K562 (cell line): ENCODE measurements at regions not wholly inside any gene's neighbourhood (a gene's known extent, or its start where the extent isn't known, plus 50 kb on each side); places are given as distances from the start of the nearest gene placed in this dataset.

Experiments used
- ARNT ChIP-seq, 2 experiments: fragments of 450-650 bp; IDR thresholded peaks; 2 replicates each; pipeline ENCODE4 v1.6.1; 2016; ENCODE audit warnings: mild to moderate bottlenecking in 1 of 2
- ATF6 ChIP-seq: sonication (generic); formaldehyde crosslinking; IDR thresholded peaks from 2 replicates; pipeline ENCODE4 v1.4.0; 2020; ENCODE audit warnings: mild to moderate bottlenecking, missing genetic modification reagents
- CCNT2 ChIP-seq: IDR thresholded peaks from 2 replicates; pipeline ENCODE4 v1.6.1; 2011; ENCODE audit warnings: borderline replicate concordance, low read depth, mild to moderate bottlenecking, moderate library complexity, mixed read lengths, low read length; ENCODE audit not compliant: insufficient read length; ENCODE audit errors: extremely low read depth
- CHD7 ChIP-seq: fragments of 200-600 bp; sonication (generic); IDR thresholded peaks from one replicate; pipeline ENCODE4 v1.6.1; 2012; ENCODE audit warnings: mild to moderate bottlenecking, low read depth, low read length, inconsistent platforms
- CTCFL ChIP-seq: IDR thresholded peaks from 2 replicates; pipeline ENCODE4 v1.6.1; 2011; ENCODE audit warnings: borderline replicate concordance, low read depth, mild to moderate bottlenecking, moderate library complexity, low read length; ENCODE audit not compliant: insufficient read depth, poor library complexity, severe bottlenecking
- THAP12 ChIP-seq: fragments of 250-450 bp; sonication (Bioruptor Pico); IDR thresholded peaks from 2 replicates; pipeline ENCODE4 v1.9.0; 2021; ENCODE audit warnings: mild to moderate bottlenecking, inconsistent platforms
- TOE1 ChIP-seq, 2 experiments: fragments of 450-650 bp in 1 of 2; sonication (generic) in 1 of 2; formaldehyde crosslinking in 1 of 2; IDR thresholded peaks; 2 replicates each; pipeline versions ENCODE4 v1.7.1 to v1.8.0; 2016 to 2022; ENCODE audit warnings: borderline replicate concordance in 2 of 2, mild to moderate bottlenecking in 2 of 2, antibody characterized with exemption in 1 of 2, inconsistent platforms in 1 of 2, low read depth in 1 of 2, missing genetic modification reagents in 1 of 2, moderate library complexity in 1 of 2
- ZNF140 ChIP-seq: fragments of 250-450 bp; sonication (Bioruptor Pico); IDR thresholded peaks from 2 replicates; pipeline ENCODE4 v1.8.0; 2021; ENCODE audit warnings: moderate library complexity, mild to moderate bottlenecking, inconsistent platforms

GRCh38 chr4:176406297-176406696, 86.5 kb downstream of the SPCS3 start (continued):
- TF ChIP-seq TOE1 (IDR thresholded peaks at IDR 0.05; ENCODE audit: borderline replicate concordance) (no peak), TOE1 (CRISPR knock-in tag; IDR thresholded peaks at IDR 0.05; ENCODE audit: borderline replicate concordance, low read depth) (no peak), ZNF140 (CRISPR knock-in tag) (no peak), ATF6 (no peak), THAP12 (CRISPR knock-in tag) (no peak), CTCFL (no peak), ARNT (IDR thresholded peaks at IDR 0.05) (no peak), CCNT2 (no peak), CHD7 (no peak)
